ENCODE measurements at regions not wholly inside any gene's neighbourhood (a gene's known extent, or its start where the extent isn't known, plus 50 kb on each side); places are given as distances from the start of the nearest gene placed in this dataset.
"Not testable (repeated sequence)": the region's sequence is repeated elsewhere in the genome, so short reads cannot be mapped to it uniquely, and the experiment has no call there.

DNA sequence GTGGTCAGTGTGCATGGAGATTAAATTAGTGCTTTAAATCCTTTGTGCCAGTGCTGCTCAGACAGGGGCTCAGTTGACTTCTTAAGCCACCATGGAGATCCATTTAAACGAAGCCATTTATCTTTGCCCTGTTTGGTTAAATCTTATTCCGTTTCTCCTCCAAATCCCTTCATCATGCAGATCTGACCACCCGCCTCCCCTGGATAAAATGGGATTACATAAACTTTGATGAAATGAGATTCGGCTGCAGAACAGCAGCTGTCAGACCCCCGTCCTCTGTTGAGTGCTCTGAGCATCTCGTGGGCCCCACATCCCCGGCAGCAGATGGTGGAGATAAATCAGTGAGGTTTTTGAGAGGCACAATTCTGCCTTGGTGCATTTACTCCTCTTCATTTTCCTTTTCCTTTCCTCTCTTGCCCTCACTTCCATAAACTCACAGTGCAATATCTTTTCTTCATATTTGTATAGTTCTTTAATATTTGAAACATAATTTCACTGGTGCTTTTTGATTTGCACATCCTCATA is 84.4 kb upstream of the TWIST2 start:
- no peak for DNase-seq

DNA sequence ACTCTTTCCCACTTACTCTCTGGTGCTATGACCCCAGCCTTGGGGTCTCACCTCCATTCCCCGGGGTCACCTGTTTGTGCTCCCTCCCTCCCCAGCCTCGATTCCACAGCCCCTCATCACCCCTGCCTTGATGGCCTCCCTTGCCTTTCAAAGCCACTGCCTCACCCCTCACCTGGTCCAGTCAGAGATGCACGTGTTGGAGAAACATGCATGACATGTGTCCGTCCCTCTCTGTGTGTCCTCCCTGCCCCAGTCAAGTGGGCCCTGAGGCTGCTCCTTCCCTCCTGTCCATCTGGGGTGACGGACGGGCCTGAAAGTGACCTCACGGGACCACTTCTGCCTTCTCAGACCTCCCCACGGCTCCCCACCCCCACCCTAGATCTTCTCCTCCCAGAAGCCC is 82.3 kb upstream of the TWIST2 start:
- DNase-seq, result no peak

- no peak for DNase-seq
These were observed 76.7 kb upstream of the TWIST2 start for GRCh38 chr2:238771218-238771617.

DNA sequence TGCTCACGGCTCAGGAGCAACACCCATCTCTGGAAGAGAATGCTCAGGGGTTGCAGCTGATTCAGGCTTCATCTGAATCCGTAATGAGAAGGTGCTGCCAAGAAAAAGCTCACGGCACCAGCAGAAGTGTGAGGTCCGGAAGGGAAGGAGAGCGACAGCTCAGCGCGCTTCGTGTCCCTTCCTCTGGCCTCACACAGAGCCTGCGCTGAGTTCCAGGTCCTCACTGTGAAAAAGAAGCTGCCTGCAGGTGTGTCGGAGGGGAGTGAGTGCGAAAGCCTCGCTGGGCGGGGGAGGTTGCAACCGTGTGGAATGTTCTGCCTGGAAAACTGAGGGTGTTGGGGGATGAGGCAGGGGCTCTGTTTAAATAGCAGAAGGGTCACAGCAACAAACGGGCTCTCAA is 76.2 kb upstream of the TWIST2 start:
- DNase-seq, result no peak

GRCh38 chr2:238772635-238773297 is 75.1 kb upstream of the TWIST2 start:
- no peak for DNase-seq

GRCh38 chr2:238773472-238773871 is 74.4 kb upstream of the TWIST2 start:
- DNase-seq, result no peak

GRCh38 chr2:238774071-238774470 is 73.8 kb upstream of the TWIST2 start:
- DNase-seq, result no peak

DNA sequence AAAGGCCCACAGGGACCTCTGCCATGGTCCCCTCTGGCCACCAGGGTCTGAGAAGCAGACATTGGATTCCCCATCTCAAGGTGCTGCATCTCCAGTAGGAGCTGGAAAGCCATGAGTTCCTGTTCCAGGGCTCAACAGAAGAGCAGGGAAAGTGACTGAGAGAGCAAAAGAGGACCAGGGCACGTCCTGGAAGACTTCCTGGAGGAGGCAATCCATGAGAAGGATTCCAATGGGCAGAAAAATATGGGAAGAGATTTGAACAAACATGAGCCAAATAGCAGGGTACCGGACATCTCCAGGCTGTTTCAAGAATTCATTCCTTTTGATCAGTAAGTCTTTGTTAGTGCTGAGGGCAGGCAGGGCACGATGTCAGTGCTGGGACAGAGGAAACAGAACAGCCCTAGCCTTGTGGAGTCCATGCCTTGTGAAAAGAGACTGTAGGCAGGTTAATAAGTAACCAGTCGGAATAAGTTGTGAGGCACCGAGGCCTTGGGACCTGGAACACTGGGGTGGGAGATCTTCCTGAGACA is 72.8 kb upstream of the TWIST2 start:
- no peak for DNase-seq

- no peak for DNase-seq
These were observed 72.3 kb upstream of the TWIST2 start for GRCh38 chr2:238775591-238775990.

- no peak for DNase-seq
These were observed 71.7 kb upstream of the TWIST2 start for GRCh38 chr2:238776003-238776760.

GRCh38 chr2:238776761-238777046 is 71.2 kb upstream of the TWIST2 start:
- not testable (repeated sequence) for DNase-seq

GRCh38 chr2:238777369-238778067 is 70.4 kb upstream of the TWIST2 start:
- DNase-seq, result no peak

GRCh38 chr2:238784671-238785527 is 63.0 kb upstream of the TWIST2 start:
- DNase-seq, result peak; percentile 83

GRCh38 chr2:238785528-238785860 is 62.4 kb upstream of the TWIST2 start:
- DNase-seq, result no peak

DNA sequence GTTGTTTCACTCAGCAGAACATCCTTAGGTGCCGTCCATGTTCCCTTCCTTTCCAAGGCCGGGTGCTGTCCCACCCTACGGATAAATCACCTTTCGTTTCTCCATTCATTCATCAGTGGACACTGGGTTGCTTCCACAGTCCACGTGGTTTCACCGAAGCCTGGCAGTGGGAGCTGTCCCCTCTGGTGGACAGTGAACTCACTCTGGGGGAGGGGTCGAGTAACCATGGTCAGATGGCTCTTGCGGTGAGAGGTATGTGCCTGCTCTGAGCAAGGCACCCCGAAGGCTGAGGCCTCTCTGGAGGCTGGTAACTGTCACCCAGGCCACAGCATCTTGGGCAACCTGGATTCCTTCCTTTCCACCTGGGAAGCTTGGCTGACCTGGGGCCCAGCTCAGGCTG is 61.5 kb upstream of the TWIST2 start:
- no peak for DNase-seq

DNA sequence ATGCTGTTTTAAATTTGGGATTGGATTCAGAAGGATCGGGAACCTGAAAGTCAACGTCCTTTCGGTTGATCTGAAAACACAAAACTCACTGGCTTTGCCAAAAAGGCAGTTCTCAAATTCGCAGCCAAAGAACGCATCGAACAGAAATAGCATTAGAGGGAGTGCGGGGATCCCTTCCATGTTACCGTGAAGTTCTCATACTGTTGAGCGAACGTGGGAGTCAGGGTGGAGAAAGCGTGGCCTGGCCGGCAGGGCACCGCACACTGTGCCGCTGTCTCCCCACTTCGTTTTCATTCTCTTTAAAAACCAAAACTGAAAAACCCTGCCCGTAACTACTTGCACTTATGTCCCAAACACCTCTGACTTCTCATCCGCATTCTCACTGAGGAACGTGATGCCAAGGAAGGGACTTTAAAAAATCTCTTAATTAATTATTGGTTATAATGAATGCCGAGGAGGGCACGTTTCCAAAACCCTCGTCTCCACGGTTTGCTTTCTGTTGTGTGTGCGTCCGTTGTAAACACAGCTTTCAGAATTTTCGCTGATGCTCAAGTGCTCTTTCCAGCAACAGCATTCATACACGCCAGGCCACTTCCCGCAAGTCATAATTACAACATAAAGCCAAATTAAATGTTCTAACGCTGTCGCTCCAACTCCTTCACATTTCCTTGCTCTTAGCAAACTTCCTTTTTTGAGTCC is 60.9 kb upstream of the TWIST2 start:
- no peak for DNase-seq

DNA sequence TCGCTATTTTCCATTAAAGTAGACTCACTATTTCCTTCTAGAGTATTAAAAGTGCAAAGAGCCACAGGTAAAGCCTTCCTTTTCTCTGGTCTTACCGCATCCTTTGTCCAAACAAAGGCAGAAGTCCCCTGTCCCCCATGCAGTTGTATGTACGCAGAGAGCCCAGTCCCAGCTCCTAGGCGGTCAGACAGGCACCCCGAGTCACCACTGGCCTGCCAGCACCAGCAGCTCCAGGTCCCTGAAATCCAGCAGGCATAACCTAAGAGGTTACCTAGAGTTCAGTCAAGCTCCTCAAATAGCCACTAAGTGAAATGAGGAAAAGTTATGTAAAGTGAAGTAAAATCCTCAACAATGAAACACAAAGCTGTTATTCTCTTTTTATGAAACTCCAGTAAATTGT is 60.4 kb upstream of the TWIST2 start:
- no peak for DNase-seq

DNA sequence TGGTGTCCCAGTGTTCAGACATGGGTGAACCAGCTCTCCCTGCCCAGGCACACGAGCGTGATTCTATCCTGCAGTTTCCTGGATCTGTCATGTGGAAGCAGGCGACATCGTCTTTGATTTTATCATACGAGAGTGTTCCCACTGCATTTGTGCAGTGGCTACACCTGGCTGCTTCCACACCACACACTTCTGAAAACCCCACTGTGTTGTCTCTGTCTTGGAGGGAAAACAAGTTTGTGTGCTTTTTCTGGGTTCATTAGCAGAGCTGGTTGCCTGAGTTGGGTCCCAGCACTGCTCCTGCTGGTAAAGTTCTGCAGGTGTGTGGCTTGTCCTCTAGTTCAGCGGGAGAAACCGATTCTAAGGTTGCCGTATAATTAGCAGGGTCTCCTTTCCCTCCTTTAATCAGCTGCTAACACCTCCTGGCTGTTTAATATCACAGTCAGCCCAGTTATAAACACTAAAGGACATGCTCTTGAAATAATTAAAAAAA is 58.5 kb upstream of the TWIST2 start:
- no peak for DNase-seq

DNA sequence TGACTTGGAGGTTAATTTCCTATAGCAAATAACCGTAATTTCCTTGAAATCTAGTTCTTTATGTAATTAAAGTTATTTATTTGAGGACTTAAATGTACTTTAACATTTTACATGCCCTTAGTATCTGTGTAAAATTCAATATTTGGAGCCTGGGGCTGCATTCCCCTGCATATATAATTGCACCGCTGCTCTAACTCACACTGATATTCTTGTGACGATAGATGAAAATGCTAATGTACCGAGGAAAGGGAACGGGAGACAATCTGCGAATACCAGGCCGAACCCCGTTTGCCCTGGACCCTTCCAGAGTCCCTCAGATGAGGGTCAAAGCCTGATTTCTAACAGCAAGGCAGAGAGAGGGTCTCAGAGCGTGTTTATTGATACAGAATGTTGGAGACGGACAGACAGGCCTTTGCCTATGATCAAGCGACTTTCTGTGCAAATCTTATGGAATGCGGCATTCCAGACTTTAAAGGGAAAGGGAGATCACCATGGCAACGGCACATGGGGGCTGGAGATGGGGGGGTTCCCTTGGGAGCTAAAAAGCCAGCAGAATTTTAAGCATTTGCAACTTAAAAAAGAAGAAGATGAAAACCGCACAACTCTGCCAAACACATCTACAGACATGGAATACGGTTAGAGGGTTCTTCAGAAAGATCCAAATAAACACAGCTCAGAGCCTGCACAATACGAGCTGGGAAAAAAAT is 57.6 kb upstream of the TWIST2 start:
- DNase-seq, result no peak

DNA sequence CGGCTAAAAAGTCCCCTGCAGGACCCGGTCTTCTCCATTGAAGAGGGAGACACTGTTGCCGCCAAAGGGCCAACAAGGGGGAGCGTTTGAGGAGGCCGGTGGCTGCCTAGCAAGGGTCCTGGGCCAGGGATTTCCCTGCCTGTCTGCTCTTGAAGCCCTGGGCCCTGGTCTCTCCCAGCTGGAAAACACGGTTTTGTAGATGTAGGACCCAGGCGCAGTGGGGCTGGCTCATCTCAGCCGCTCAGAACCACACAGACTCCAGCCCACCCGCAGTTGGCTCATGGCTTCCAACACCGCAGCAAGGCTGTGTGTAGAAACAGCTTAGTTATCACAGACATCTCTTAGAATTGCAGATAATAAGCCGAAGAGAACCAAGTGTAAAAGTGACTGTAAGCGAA is 57.1 kb upstream of the TWIST2 start:
- DNase-seq, result no peak

DNA sequence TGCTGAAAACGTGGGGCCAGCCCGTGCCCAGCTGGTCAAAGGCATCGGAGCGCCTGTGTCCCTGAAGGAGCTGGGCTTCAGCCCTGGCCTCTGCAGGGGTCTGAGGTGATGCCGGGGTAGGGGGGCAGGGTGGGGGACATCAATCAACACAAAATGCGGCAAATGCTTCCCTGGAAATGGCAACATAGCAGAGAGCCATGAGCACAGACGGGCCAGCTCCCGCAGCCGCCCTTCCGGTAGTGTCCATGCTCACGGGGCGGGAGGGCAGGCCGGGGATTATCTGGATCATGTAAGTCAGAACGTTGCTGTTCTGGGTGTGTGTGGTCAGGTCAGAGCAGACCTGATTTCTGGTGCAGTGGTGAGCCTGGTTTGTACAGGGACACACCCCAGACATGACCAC is 56.5 kb upstream of the TWIST2 start:
- DNase-seq, result no peak

Measured in right forelimb (tissue), 1 donor.